ENCODE measurements at regions not wholly inside any gene's neighbourhood (a gene's known extent, or its start where the extent isn't known, plus 50 kb on each side); places are given as distances from the start of the nearest gene placed in this dataset.

DNA sequence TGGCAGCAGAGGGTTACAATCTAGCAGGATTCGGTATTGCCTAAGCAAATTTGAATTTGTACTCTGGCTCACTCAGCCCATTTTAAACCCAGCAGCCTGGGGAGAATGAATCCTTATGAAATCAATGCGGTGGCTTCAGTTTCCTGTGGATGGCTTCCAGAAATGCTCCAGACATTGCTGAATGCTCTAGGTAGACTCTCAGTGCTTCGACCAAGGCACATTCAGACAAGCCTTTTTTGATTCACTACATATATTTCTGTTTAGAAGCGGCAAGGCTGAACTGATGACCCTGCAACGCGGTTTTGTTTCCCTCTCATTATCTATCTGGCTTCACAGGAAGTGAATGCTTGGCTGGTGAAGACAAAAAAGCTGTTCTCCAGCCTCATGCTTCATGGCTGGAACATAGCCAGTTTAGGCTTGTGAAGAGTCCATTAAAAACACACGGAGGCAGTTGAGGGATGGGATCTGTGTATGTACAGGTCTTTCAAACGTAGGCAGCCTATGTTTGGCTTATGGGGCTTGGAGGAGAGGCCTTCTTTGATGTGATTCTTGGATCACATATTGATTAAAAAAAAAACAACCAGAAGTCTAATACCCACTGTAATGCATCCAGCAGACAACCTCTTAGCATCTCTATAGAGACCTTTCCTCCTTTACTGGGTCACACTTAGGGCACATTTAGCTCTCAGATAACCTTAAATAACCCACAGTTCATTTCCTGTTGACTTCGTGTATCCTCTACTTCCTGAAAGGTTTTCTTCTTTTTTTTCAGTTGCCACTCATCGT is 400.2 kb upstream of the TBL1XR1 start:
- TF ChIP-seq, protein P1, sequence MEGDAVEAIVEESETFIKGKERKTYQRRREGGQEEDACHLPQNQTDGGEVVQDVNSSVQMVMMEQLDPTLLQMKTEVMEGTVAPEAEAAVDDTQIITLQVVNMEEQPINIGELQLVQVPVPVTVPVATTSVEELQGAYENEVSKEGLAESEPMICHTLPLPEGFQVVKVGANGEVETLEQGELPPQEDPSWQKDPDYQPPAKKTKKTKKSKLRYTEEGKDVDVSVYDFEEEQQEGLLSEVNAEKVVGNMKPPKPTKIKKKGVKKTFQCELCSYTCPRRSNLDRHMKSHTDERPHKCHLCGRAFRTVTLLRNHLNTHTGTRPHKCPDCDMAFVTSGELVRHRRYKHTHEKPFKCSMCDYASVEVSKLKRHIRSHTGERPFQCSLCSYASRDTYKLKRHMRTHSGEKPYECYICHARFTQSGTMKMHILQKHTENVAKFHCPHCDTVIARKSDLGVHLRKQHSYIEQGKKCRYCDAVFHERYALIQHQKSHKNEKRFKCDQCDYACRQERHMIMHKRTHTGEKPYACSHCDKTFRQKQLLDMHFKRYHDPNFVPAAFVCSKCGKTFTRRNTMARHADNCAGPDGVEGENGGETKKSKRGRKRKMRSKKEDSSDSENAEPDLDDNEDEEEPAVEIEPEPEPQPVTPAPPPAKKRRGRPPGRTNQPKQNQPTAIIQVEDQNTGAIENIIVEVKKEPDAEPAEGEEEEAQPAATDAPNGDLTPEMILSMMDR (IDR thresholded peaks at IDR 0.05; ENCODE audit: control insufficient read depth, insufficient read depth, low read depth, low read length, missing control alignments): no peak
- H3K4me3 ChIP-seq (ENCODE audit: control insufficient read depth, low read depth, low read length): no peak overlapping the region
- peak; percentile 79 for DNase-seq (ENCODE audit: low read depth)

DNA sequence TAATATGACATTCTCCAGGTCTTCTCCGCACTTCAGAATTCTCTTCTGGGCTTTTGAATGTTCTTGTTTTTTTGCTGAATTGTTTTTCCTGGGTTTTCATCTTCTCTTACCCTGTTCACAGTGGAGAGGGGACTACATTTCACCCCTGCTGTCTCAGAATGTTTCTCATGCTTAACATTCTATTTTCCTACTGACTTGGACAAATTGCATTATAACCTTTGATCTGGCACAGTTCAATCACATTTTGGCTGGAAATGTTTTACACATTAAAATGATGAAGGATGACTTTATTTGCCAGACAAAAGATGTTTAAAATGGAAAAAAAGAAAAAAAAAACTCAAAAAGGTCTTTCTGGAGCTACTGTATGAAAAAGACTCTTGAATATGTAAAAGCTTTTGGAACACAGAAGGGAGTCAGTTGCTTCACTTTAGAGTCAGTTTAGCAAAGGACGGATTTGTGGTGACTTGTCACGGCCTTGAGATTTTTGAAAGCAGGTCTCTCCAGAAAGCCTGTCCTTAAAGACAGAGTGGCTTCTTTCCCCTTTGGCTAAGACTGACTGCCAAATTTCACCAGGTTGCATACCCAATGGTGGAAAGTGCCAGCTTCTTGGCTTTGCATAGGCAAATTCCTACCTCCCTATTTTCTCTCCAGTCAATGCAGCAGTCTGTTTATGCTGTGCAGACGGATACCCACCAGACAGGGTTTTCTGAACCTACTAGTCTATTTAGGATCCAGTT is 401.0 kb upstream of the TBL1XR1 start:
- no peak overlapping the region for H3K4me3 ChIP-seq (ENCODE audit: control insufficient read depth, low read depth, low read length)
- TF ChIP-seq, protein P1 (IDR thresholded peaks at IDR 0.05; ENCODE audit: control insufficient read depth, insufficient read depth, low read depth, low read length, missing control alignments): no peak

DNA sequence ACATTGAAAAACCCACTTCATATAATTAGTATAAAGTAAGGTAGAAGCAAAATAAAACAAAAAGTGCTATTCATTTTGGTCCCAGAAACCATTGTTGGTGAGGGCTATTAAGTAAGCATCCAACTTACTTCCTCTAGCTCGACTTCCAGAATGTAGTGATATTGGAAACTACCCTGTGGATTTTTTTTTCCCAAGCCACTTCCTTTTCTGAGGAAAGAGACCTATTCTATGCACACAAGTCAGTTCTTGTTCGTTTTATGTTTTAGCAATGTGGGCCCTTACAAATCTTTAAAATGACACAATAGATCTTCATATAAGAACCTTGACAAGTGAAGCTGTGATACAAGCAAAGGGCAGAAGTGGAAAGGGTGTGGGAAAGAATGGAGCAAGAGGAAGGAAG is 402.0 kb upstream of the TBL1XR1 start:
- DNase-seq (ENCODE audit: low read depth): no peak
- TF ChIP-seq, protein P1 (IDR thresholded peaks at IDR 0.05; ENCODE audit: control insufficient read depth, insufficient read depth, low read depth, low read length, missing control alignments): no peak
- no peak overlapping the region for H3K4me3 ChIP-seq (ENCODE audit: control insufficient read depth, low read depth, low read length)

More for the DNA sequence above, 401.0 kb upstream of the TBL1XR1 start:
- DNase-seq (ENCODE audit: low read depth): no peak

DNA sequence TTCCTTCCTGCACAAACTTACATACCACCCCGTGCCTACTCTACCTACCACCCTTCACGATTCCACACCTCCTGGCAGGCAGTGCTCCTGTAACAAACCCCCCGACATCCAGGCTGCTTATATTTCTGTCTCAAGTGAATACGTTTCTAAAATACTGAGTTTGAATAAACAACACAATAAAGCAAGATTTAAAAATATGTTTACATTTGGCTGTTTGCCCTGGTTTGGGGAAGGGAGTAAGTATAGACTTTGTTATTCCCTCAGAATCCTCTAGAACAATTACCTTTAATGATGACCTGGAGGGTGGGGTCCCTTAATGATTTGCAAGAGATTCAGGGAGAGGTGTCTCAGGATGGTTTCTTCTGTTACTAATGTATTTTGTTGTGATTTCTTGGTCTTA is 402.6 kb upstream of the TBL1XR1 start:
- TF ChIP-seq, protein P1 (IDR thresholded peaks at IDR 0.05; ENCODE audit: control insufficient read depth, insufficient read depth, low read depth, low read length, missing control alignments): no peak
- DNase-seq (ENCODE audit: low read depth): no peak
- H3K4me3 ChIP-seq (ENCODE audit: control insufficient read depth, low read depth, low read length): no peak overlapping the region

DNA sequence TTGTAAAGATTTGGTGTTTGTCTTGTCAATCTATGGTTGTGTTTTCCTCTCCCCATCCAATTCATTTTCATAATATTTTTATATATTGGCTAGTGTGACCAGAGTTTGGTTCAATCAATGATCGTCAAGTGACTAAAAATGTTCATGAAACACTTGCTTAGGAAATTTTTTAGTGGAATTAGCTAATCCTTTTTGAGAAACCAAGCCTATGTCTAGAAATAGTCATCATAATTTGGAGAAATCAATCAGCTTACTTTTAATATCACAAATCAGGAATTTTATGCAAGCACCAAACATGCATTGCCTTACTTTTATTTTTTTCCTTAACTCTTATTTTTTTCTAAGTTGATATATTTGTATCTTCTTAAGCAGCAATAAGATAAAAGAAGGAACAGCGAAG is 403.1 kb upstream of the TBL1XR1 start:
- no peak overlapping the region for H3K4me3 ChIP-seq (ENCODE audit: control insufficient read depth, low read depth, low read length)
- TF ChIP-seq, protein P1 (IDR thresholded peaks at IDR 0.05; ENCODE audit: control insufficient read depth, insufficient read depth, low read depth, low read length, missing control alignments): no peak
- no peak for DNase-seq (ENCODE audit: low read depth)

DNA sequence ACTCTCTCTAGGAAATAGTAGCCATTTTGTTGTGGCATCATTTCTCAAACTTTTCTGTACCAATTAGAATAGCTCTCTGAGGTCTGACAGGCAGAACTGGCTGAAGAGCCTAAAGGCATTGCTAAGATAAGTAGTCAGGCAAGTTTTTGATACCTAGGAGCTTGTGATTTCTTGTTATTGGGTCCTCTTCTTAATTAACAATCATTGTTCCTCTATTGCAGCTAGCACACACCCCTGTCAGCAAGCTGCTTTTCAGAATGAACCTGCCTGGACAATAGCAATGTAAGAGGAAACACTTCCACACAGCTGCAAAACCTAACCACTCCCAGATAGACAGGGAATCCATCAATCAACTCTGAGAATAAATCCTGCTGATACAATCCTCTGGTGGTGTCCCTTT is 403.9 kb upstream of the TBL1XR1 start:
- DNase-seq (ENCODE audit: low read depth): no peak
- TF ChIP-seq, protein P1 (IDR thresholded peaks at IDR 0.05; ENCODE audit: control insufficient read depth, insufficient read depth, low read depth, low read length, missing control alignments): no peak
- H3K4me3 ChIP-seq (ENCODE audit: control insufficient read depth, low read depth, low read length): no peak overlapping the region
